Mesenchymal stem cell (in vitro differentiated cells and primary cell): ENCODE measurements at regions not wholly inside any gene's neighbourhood (a gene's known extent, or its start where the extent isn't known, plus 50 kb on each side); places are given as distances from the start of the nearest gene placed in this dataset.
"Not testable (repeated sequence)": the region's sequence is repeated elsewhere in the genome, so short reads cannot be mapped to it uniquely, and the experiment has no call there.

Experiments used
- DNase-seq: peaks from one replicate; pipeline ENCODE4 v3.0.0-alpha.2; 2013
- H2AFZ ChIP-seq: one replicate; pipeline ENCODE4 v1.6.1; 2013; ENCODE audit warnings: low read depth, mild to moderate bottlenecking, control low read depth, inconsistent platforms, low read length, moderate library complexity
- H2AK5ac ChIP-seq: 2 replicates; pipeline ENCODE4 v1.6.1; 2013; ENCODE audit warnings: low read length, moderate library complexity, mild to moderate bottlenecking, inconsistent platforms; ENCODE audit not compliant: severe bottlenecking
- H2BK120ac ChIP-seq: one replicate; pipeline ENCODE4 v1.6.1; 2013; ENCODE audit warnings: low read depth, mild to moderate bottlenecking, inconsistent platforms, low read length, moderate library complexity
- H2BK12ac ChIP-seq, 2 experiments: one replicate each; pipeline ENCODE4 v1.6.1; 2013; ENCODE audit warnings: inconsistent platforms in 2 of 2, low read length in 2 of 2, mild to moderate bottlenecking in 2 of 2, moderate library complexity in 2 of 2, control low read depth in 1 of 2
- H2BK15ac ChIP-seq: one replicate; pipeline ENCODE4 v1.6.1; 2013; ENCODE audit warnings: mild to moderate bottlenecking, low read depth, inconsistent platforms; ENCODE audit not compliant: poor library complexity, severe bottlenecking
- H2BK5ac ChIP-seq: 2 replicates; pipeline ENCODE4 v1.6.1; 2013; ENCODE audit warnings: low read depth, mild to moderate bottlenecking, low read length, control low read depth, inconsistent platforms; ENCODE audit not compliant: poor library complexity, severe bottlenecking
- H3K14ac ChIP-seq, 2 experiments: one replicate each; pipeline ENCODE4 v1.6.1; 2013; ENCODE audit warnings: inconsistent platforms in 2 of 2, low read length in 2 of 2, control low read depth in 1 of 2, mild to moderate bottlenecking in 1 of 2, moderate library complexity in 1 of 2
- H3K18ac ChIP-seq, 2 experiments: one replicate each; pipeline ENCODE4 v1.6.1; 2013; ENCODE audit warnings: inconsistent platforms in 2 of 2, low read length in 2 of 2, control low read depth in 1 of 2, low read depth in 1 of 2, mild to moderate bottlenecking in 1 of 2
- H3K23ac ChIP-seq, 2 experiments: one replicate each; pipeline ENCODE4 v1.6.1; 2013; ENCODE audit warnings: inconsistent platforms in 2 of 2, low read length in 2 of 2, mild to moderate bottlenecking in 2 of 2, moderate library complexity in 2 of 2, control low read depth in 1 of 2
- H3K27ac ChIP-seq: 2 replicates; pipeline ENCODE4 v1.5.1; 2013; ENCODE audit warnings: mild to moderate bottlenecking, moderate library complexity, low read length, control low read depth, inconsistent platforms; ENCODE audit not compliant: poor library complexity, severe bottlenecking
- H3K27me3 ChIP-seq, 2 experiments: 2 replicates each; pipeline versions ENCODE4 v1.6.1 to v1.7.0; 2013; ENCODE audit warnings: low read length in 2 of 2, mild to moderate bottlenecking in 2 of 2, moderate library complexity in 2 of 2, control low read depth in 1 of 2, inconsistent platforms in 1 of 2; ENCODE audit not compliant: control insufficient read depth in 1 of 2, insufficient read depth in 1 of 2
- H3K36me3 ChIP-seq, 2 experiments: 2 replicates each; pipeline versions ENCODE4 v1.6.1 to v1.7.0; 2013; ENCODE audit warnings: low read length in 2 of 2, control low read depth in 1 of 2, inconsistent platforms in 1 of 2, low read depth in 1 of 2, mild to moderate bottlenecking in 1 of 2; ENCODE audit not compliant: insufficient read depth in 2 of 2, control insufficient read depth in 1 of 2
- H3K4ac ChIP-seq, 2 experiments: one replicate each; pipeline ENCODE4 v1.6.1; 2013; ENCODE audit warnings: inconsistent platforms in 2 of 2, low read length in 2 of 2, mild to moderate bottlenecking in 2 of 2, moderate library complexity in 2 of 2, control low read depth in 1 of 2, low read depth in 1 of 2
- H3K4me1 ChIP-seq: 2 replicates; pipeline ENCODE4 v1.6.1; 2013; ENCODE audit warnings: low read depth, low read length, control low read depth; ENCODE audit not compliant: control insufficient read depth, insufficient read depth
- H3K4me2 ChIP-seq: 2 replicates; pipeline ENCODE4 v1.6.1; 2013; ENCODE audit warnings: low read length, mild to moderate bottlenecking, inconsistent platforms; ENCODE audit not compliant: poor library complexity, severe bottlenecking
- H3K4me3 ChIP-seq, 2 experiments: 2 replicates each; pipeline versions ENCODE4 v1.5.1 to v1.7.0; 2013; ENCODE audit warnings: low read length in 2 of 2, mild to moderate bottlenecking in 2 of 2, control low read depth in 1 of 2, low read depth in 1 of 2; ENCODE audit not compliant: insufficient read depth in 1 of 2
- H3K79me1 ChIP-seq: replicated peaks from 2 replicates; pipeline ENCODE4 v1.6.1; 2013; ENCODE audit warnings: mild to moderate bottlenecking, control low read depth, low read length, inconsistent platforms; ENCODE audit not compliant: poor library complexity, severe bottlenecking
- H3K9ac ChIP-seq: 2 replicates; pipeline ENCODE4 v1.7.0; 2013; ENCODE audit warnings: mild to moderate bottlenecking, low read length, moderate library complexity
- H3K9me3 ChIP-seq: 2 replicates; pipeline ENCODE4 v1.7.0; 2013; ENCODE audit warnings: mild to moderate bottlenecking, low read length; ENCODE audit not compliant: control insufficient read depth
- H4K8ac ChIP-seq: one replicate; pipeline ENCODE4 v1.6.1; 2013; ENCODE audit warnings: inconsistent platforms, mild to moderate bottlenecking, low read length, moderate library complexity
- H4K91ac ChIP-seq: one replicate; pipeline ENCODE4 v1.6.1; 2013; ENCODE audit warnings: mild to moderate bottlenecking, low read length, inconsistent platforms
- WGBS: methylation state at CpG from one replicate; pipeline ENCODE4 v1.1.7; 2013; ENCODE audit warnings: mixed read lengths; 5-methylcytosine and 5-hydroxymethylcytosine counted together

DNA sequence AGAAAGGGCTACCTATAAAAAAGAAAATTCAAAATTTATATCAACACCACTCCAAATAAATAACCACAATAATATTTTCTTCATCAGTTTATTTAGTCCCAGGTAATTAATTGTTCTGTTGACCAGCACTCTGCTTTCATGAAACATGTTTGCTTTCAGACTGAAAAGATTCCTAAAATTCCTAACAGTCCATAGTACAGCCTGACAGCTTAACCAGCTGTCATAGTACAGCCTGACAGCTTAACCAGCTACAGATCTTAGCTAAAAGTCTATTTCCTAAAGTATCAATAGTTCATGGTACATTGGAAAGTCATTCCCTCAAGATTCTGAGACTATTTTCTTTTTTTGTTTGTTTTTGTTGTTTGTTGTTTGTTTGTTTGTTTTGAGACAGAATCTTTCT is 144.1 kb upstream of the DDX53 start:
- Histone ChIP-seq H2BK120ac (no peak overlapping the region), H3K79me1 (no peaks in the 10 kb centered on the region), H3K36me3 (no peaks in the 10 kb centered on the region), H3K14ac (no peak overlapping the region), H3K18ac (no peak overlapping the region), H4K91ac (no peak overlapping the region), H3K9me3 (peaks cover 4% of the 10 kb centered on the region), H2AFZ (no peak overlapping the region), H2AK5ac (no peak overlapping the region), H3K4ac (no peak overlapping the region), H3K23ac (no peak overlapping the region), H3K4me3 (no peak overlapping the region), H3K4me1 (no peaks in the 10 kb centered on the region), H3K27me3 (no peaks in the 10 kb centered on the region), H2BK5ac (no peak overlapping the region), H3K4me2 (no peak overlapping the region), H2BK15ac (no peak overlapping the region), H2BK12ac (no peak overlapping the region), H3K27ac (no peak overlapping the region), H3K9ac (no peak overlapping the region), H4K8ac (no peak overlapping the region)
- DNase-seq, result no peak

DNA sequence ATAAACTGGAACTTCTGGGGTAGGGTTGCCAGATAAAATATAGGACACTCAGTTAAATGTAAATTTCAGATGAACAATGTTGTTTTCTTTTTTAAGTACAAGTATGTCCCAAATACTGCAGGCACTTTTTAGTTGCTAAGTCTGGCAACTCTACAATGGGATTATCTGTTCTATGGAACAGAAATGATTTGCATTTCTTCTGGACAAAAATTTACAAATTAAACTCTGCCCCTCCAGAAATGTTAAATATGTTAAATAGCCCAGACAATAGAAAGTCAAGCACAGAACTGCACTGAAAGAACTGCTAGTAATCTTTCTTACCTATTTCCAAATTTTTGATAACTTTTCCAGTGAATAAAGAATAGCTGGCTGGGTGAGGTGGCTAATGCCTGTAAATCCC is 140.1 kb upstream of the DDX53 start:
- no peak overlapping the region for H3K4me3 ChIP-seq
- no peaks in the 10 kb centered on the region for H3K79me1 ChIP-seq
- H2AFZ ChIP-seq, result no peak overlapping the region
- H4K8ac ChIP-seq, result no peak overlapping the region
- no peaks in the 10 kb centered on the region for H3K4me1 ChIP-seq
- no peaks in the 10 kb centered on the region for H3K36me3 ChIP-seq
- no peak overlapping the region for H3K9ac ChIP-seq
- H3K23ac ChIP-seq, result no peak overlapping the region
- no peak overlapping the region for H3K27ac ChIP-seq
- H3K27me3 ChIP-seq, result no peaks in the 10 kb centered on the region
- H3K14ac ChIP-seq, result no peak overlapping the region
- H2AK5ac ChIP-seq, result no peak overlapping the region
- no peak overlapping the region for H2BK12ac ChIP-seq
- H3K18ac ChIP-seq, result no peak overlapping the region
- DNase-seq, result no peak
- H2BK5ac ChIP-seq, result no peak overlapping the region
- H3K4me2 ChIP-seq, result no peak overlapping the region
- H3K9me3 ChIP-seq, result peaks cover 2% of the 10 kb centered on the region
- no peak overlapping the region for H4K91ac ChIP-seq
- no peak overlapping the region for H3K4ac ChIP-seq
- no peak overlapping the region for H2BK120ac ChIP-seq
- H2BK15ac ChIP-seq, result no peak overlapping the region

GRCh38 chrX:22866801-22867200 is 133.0 kb upstream of the DDX53 start:
- WGBS, result 76% methylated on average over 2 of the region's 5 CpGs
- H3K23ac ChIP-seq, result not testable (repeated sequence)

DNA sequence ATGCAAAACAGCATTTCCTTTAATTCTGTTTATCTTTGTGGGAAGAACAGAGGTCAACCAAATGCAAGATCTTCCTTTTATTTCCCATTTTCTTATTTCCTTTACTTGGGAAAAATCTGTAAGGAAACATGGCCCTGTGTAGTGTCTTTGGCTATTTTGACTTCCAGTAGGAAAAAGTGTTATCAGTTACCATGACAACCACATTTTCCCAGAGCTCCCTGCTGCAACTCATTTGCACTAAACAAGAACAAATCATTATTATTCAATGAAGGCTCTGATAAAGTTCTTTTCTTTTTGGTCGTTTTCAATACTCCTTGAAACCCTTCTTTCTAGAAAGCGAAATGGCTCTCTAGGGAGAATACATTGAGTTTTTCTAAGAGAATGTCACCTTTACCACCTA is 117.2 kb upstream of the DDX53 start:
- Histone ChIP-seq H3K4ac (no peak overlapping the region), H3K4me2 (no peak overlapping the region), H3K9me3 (no peaks in the 10 kb centered on the region), H3K27ac (no peak overlapping the region), H3K4me3 (no peak overlapping the region), H4K8ac (no peak overlapping the region), H2AFZ (no peak overlapping the region), H3K14ac (no peak overlapping the region), H2BK120ac (no peak overlapping the region), H3K18ac (no peak overlapping the region), H2AK5ac (no peak overlapping the region), H3K79me1 (no peaks in the 10 kb centered on the region), H3K4me1 (no peaks in the 10 kb centered on the region), H2BK5ac (no peak overlapping the region), H3K23ac (no peak overlapping the region), H4K91ac (no peak overlapping the region), H3K36me3 (no peaks in the 10 kb centered on the region), H3K27me3 (no peaks in the 10 kb centered on the region), H2BK12ac (no peak overlapping the region), H2BK15ac (no peak overlapping the region), H3K9ac (no peak overlapping the region)
- WGBS, result 20% methylated on average over 1 of the region's 2 CpGs
- DNase-seq, result no peak

More at GRCh38 chrX:22866801-22867200, 133.0 kb upstream of the DDX53 start:
- H2BK120ac ChIP-seq, H4K8ac ChIP-seq, H3K18ac ChIP-seq, H3K79me1 ChIP-seq, H2AFZ ChIP-seq, DNase-seq, H3K14ac ChIP-seq, H3K9me3 ChIP-seq, H2BK5ac ChIP-seq, H4K91ac ChIP-seq, H3K4ac ChIP-seq, H3K27ac ChIP-seq, H3K4me2 ChIP-seq, H3K4me1 ChIP-seq, H3K36me3 ChIP-seq, H2BK12ac ChIP-seq, H3K4me3 ChIP-seq, H2AK5ac ChIP-seq, H2BK15ac ChIP-seq, H3K9ac ChIP-seq, H3K27me3 ChIP-seq: not testable (repeated sequence)
